ENCODE measurements at regions not wholly inside any gene's neighbourhood (a gene's known extent, or its start where the extent isn't known, plus 50 kb on each side); places are given as distances from the start of the nearest gene placed in this dataset.

DNA sequence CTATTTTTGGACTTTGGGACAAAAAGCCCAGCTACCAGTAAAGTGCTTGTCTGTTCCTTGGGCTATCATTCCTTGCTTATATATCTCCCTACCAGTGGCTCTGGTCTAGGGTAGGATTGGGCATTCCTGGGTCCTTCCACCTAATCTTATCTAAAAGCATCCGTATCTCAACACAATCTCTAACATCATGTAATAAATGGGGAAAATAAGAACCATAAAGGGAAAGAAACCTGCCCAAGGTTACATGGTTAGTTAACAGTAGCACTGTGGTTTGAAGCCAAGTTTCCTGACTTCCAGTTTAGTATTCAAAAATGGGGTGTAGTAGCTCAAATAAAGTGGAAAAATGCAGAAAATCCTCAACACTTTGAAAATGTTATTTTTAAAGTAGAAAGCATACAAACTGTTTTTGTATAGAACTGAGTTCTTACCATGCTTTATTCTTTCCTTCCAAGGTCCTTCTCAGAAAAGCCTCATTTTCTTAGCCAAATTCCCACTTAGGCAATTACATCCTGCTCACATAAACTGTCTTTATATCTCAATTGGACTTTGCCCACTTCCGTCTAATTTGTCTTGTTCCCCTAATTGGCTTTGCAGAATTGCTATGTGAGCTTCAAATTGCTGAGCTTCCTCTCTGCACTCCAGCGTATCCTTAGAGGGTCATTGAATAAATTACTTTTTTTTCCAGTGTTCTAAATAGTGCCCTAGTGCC lies 273.1 kb upstream of the UBE2E3 start:
- intact Hi-C loops (cut with micrococcal nuclease; ENCODE audit: unreplicated experiment) (no loop called here), in situ Hi-C loops (cut with HindIII; ENCODE audit: low pct_unique_long_range_greater_than_20kb, low sequenced_read_pairs) (no loop called here)
- H3K9me3 ChIP-seq (ENCODE audit: control insufficient read depth, insufficient read depth, low read depth, low read length) = no peaks in the 10 kb centered on the region
- CTCF ChIA-PET = no interaction called here
- ATAC-seq (no peak), DNase-seq (ENCODE audit: low read depth, low spot score) (no peak)
- POLR2A ChIA-PET = no interaction called here
- TF ChIP-seq SIN3A (IDR thresholded peaks at IDR 0.05; ENCODE audit: borderline replicate concordance, insufficient read depth, low read depth, low read length) (no peak), POLR2AphosphoS5 (IDR thresholded peaks at IDR 0.05; ENCODE audit: low read depth, low read length) (no peak), TCF7L2 (IDR thresholded peaks at IDR 0.05; ENCODE audit: low read depth, low read length) (no peak)
- TF ChIP-seq, protein P1, sequence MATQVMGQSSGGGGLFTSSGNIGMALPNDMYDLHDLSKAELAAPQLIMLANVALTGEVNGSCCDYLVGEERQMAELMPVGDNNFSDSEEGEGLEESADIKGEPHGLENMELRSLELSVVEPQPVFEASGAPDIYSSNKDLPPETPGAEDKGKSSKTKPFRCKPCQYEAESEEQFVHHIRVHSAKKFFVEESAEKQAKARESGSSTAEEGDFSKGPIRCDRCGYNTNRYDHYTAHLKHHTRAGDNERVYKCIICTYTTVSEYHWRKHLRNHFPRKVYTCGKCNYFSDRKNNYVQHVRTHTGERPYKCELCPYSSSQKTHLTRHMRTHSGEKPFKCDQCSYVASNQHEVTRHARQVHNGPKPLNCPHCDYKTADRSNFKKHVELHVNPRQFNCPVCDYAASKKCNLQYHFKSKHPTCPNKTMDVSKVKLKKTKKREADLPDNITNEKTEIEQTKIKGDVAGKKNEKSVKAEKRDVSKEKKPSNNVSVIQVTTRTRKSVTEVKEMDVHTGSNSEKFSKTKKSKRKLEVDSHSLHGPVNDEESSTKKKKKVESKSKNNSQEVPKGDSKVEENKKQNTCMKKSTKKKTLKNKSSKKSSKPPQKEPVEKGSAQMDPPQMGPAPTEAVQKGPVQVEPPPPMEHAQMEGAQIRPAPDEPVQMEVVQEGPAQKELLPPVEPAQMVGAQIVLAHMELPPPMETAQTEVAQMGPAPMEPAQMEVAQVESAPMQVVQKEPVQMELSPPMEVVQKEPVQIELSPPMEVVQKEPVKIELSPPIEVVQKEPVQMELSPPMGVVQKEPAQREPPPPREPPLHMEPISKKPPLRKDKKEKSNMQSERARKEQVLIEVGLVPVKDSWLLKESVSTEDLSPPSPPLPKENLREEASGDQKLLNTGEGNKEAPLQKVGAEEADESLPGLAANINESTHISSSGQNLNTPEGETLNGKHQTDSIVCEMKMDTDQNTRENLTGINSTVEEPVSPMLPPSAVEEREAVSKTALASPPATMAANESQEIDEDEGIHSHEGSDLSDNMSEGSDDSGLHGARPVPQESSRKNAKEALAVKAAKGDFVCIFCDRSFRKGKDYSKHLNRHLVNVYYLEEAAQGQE (IDR thresholded peaks at IDR 0.05; ENCODE audit: insufficient read depth in 1 of 2, low read depth in 2 of 2, low read length in 1 of 2) = no peak
- TF ChIP-seq, protein P2, sequence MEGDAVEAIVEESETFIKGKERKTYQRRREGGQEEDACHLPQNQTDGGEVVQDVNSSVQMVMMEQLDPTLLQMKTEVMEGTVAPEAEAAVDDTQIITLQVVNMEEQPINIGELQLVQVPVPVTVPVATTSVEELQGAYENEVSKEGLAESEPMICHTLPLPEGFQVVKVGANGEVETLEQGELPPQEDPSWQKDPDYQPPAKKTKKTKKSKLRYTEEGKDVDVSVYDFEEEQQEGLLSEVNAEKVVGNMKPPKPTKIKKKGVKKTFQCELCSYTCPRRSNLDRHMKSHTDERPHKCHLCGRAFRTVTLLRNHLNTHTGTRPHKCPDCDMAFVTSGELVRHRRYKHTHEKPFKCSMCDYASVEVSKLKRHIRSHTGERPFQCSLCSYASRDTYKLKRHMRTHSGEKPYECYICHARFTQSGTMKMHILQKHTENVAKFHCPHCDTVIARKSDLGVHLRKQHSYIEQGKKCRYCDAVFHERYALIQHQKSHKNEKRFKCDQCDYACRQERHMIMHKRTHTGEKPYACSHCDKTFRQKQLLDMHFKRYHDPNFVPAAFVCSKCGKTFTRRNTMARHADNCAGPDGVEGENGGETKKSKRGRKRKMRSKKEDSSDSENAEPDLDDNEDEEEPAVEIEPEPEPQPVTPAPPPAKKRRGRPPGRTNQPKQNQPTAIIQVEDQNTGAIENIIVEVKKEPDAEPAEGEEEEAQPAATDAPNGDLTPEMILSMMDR (IDR thresholded peaks at IDR 0.05) = no peak
- BruUV-seq (replicated peaks) = no TSS peak
- H3K36me3 ChIP-seq (ENCODE audit: control insufficient read depth, insufficient read depth, low read length) = no peaks in the 10 kb centered on the region
- H3K4me3 ChIP-seq (ENCODE audit: low read depth in 2 of 2, low read length in 2 of 2) = no peak overlapping the region
- no peaks in the 10 kb centered on the region for H3K4me1 ChIP-seq (ENCODE audit: control insufficient read depth, insufficient read depth, low read length)
- H3K27me3 ChIP-seq (ENCODE audit: control insufficient read depth, insufficient read depth, low read length) = no peaks in the 10 kb centered on the region
- no peak overlapping the region for H3K27ac ChIP-seq (ENCODE audit: low read length)

DNA sequence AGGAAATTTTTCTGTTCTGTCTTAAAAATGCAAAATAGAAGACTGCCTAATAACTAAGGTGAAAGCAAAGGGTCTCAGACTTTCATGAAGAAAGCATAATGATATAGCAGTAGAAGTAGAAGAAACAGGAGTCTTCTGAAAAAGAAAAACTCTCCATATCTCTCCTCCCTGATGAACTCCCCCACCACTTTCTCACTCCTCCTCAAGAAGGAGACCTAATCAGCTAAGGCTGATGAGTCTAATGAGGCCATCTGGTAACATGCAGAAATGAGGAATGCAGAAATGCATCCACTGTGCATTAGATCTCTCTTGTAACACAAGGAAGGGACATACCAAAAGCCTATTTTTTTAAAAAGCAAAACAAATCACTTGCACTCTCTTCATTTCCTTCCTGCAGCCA lies 273.7 kb upstream of the UBE2E3 start:
- no TSS peak for BruUV-seq (replicated peaks)

More for the DNA sequence above, 273.7 kb upstream of the UBE2E3 start:
- in situ Hi-C loops (cut with HindIII; ENCODE audit: low pct_unique_long_range_greater_than_20kb, low sequenced_read_pairs) = no loop called here
- Histone ChIP-seq H3K27me3 (ENCODE audit: control insufficient read depth, insufficient read depth, low read length) (no peaks in the 10 kb centered on the region), H3K4me1 (ENCODE audit: control insufficient read depth, insufficient read depth, low read length) (no peaks in the 10 kb centered on the region), H3K9me3 (ENCODE audit: control insufficient read depth, insufficient read depth, low read depth, low read length) (no peaks in the 10 kb centered on the region), H3K27ac (ENCODE audit: low read length) (no peak overlapping the region), H3K36me3 (ENCODE audit: control insufficient read depth, insufficient read depth, low read length) (no peaks in the 10 kb centered on the region), H3K4me3 (ENCODE audit: low read depth in 2 of 2, low read length in 2 of 2) (no peak overlapping the region)
- intact Hi-C loops (cut with micrococcal nuclease; ENCODE audit: unreplicated experiment) = no loop called here
- DNase-seq (ENCODE audit: low read depth, low spot score) (no peak), ATAC-seq (no peak)
- ChIA-PET CTCF (no interaction called here), POLR2A (no interaction called here)
- TF ChIP-seq, protein P1 (IDR thresholded peaks at IDR 0.05; ENCODE audit: insufficient read depth in 1 of 2, low read depth in 2 of 2, low read length in 1 of 2) = no peak
- TF ChIP-seq, protein P2 (IDR thresholded peaks at IDR 0.05) = no peak
- TF ChIP-seq TCF7L2 (IDR thresholded peaks at IDR 0.05; ENCODE audit: low read depth, low read length) = no peak
- TF ChIP-seq SIN3A (IDR thresholded peaks at IDR 0.05; ENCODE audit: borderline replicate concordance, insufficient read depth, low read depth, low read length) = no peak
